ENCODE measurements at regions not wholly inside any gene's neighbourhood (a gene's known extent, or its start where the extent isn't known, plus 50 kb on each side); places are given as distances from the start of the nearest gene placed in this dataset.

DNA sequence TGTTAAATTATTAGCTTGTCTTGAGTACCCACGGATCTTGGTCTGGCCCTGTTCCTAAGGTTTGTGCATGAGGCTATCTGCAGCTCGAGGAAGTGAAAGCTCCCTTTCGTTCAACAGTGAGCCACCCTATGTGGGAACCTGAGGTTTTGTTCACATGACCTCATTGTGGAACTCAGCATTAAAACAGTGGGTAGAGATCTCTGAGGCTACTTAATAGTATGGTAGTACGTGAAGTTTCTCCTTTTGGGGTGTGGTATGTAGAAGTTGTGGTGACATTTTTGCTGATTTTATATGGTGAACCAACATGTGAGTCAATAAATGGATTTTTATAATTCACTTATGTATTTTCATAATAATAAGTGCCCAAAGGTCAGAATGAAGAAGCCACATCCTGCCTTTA, 252.7 kb upstream of the FERD3L start:
- intact Hi-C loops (cut with DNase I): no loop called here
- Histone ChIP-seq H3K4me3 (no peak overlapping the region), H3K27ac (no peak overlapping the region), H3K36me3 (no peaks in the 10 kb centered on the region), H3K9me3 (no peaks in the 10 kb centered on the region), H3K27me3 (no peaks in the 10 kb centered on the region), H3K4me1 (no peaks in the 10 kb centered on the region)
- ATAC-seq (peak; percentile 43 to 67 (median 62)), DNase-seq (no peak)
- WGBS (ENCODE audit: insufficient coverage, low coverage, low lambda C conversion rate, missing lambda C conversion rate): 18% methylated on average over 4 of the region's 4 CpGs
- TF ChIP-seq, protein P1, sequence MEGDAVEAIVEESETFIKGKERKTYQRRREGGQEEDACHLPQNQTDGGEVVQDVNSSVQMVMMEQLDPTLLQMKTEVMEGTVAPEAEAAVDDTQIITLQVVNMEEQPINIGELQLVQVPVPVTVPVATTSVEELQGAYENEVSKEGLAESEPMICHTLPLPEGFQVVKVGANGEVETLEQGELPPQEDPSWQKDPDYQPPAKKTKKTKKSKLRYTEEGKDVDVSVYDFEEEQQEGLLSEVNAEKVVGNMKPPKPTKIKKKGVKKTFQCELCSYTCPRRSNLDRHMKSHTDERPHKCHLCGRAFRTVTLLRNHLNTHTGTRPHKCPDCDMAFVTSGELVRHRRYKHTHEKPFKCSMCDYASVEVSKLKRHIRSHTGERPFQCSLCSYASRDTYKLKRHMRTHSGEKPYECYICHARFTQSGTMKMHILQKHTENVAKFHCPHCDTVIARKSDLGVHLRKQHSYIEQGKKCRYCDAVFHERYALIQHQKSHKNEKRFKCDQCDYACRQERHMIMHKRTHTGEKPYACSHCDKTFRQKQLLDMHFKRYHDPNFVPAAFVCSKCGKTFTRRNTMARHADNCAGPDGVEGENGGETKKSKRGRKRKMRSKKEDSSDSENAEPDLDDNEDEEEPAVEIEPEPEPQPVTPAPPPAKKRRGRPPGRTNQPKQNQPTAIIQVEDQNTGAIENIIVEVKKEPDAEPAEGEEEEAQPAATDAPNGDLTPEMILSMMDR (IDR thresholded peaks at IDR 0.05): no peak
- no peak for TF ChIP-seq POLR2A (IDR thresholded peaks at IDR 0.05)

DNA sequence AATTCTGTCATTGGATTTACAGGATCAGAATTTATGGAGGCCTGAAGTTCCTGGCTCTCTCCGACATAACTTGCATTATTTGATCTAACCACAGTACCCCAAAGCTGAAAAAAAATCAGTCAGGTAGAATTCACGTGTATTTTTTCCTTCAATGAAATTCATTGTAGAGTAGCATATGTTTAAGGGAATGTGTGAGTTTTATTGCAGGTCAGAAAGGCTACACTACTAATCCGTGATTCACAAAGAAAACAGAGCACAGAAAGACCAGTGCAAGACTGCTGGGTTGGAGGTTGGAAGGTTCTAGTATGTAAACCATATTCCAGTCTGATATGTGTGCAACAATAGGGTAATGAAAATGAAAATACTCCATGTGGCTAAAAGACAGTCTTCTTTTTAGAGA, 247.0 kb upstream of the FERD3L start:
- H3K9me3 ChIP-seq: no peaks in the 10 kb centered on the region
- 44% methylated on average over 3 of the region's 3 CpGs for WGBS (ENCODE audit: insufficient coverage, low coverage, low lambda C conversion rate, missing lambda C conversion rate)
- ATAC-seq (no peak), DNase-seq (no peak)
- intact Hi-C loops (cut with DNase I): no loop called here
- no peaks in the 10 kb centered on the region for H3K4me1 ChIP-seq
- TF ChIP-seq, protein P1 (IDR thresholded peaks at IDR 0.05): no peak
- no peak for TF ChIP-seq POLR2A (IDR thresholded peaks at IDR 0.05)
- H3K4me3 ChIP-seq: no peak overlapping the region
- no peaks in the 10 kb centered on the region for H3K27me3 ChIP-seq
- H3K27ac ChIP-seq: no peak overlapping the region
- no peaks in the 10 kb centered on the region for H3K36me3 ChIP-seq

DNA sequence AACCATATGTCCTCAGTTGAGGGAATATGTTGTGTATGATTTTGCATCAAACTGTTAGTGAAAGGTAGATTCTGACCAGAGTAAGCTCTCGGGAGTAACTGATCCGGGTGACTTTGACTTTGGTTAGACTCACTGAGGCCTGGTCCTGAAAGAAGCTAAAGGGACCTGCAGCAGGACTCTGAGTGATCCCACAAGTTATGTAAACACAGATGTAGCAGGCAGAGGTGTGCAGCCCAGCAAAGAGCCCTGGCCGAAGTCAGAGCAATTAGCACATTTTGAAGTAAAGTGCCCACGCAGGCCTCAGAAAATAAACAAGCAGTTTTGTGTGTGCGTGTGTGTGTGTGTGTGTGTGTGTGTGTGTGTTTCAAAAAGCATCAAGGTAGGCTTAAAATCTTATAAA, 245.6 kb upstream of the FERD3L start:
- 24% methylated on average over 5 of the region's 5 CpGs for whole genome bisulfite sequencing (ENCODE audit: insufficient coverage, low coverage, low lambda C conversion rate, missing lambda C conversion rate)
- ATAC-seq (no peak), DNase-seq (no peak)
- no peaks in the 10 kb centered on the region for H3K4me1 ChIP-seq
- no peak overlapping the region for H3K27ac ChIP-seq
- intact Hi-C loops (cut with DNase I): no loop called here
- H3K36me3 ChIP-seq: no peaks in the 10 kb centered on the region
- no peak overlapping the region for H3K4me3 ChIP-seq
- TF ChIP-seq, protein P1 (IDR thresholded peaks at IDR 0.05): no peak
- TF ChIP-seq POLR2A (IDR thresholded peaks at IDR 0.05): no peak
- H3K27me3 ChIP-seq: no peaks in the 10 kb centered on the region
- H3K9me3 ChIP-seq: no peaks in the 10 kb centered on the region

DNA sequence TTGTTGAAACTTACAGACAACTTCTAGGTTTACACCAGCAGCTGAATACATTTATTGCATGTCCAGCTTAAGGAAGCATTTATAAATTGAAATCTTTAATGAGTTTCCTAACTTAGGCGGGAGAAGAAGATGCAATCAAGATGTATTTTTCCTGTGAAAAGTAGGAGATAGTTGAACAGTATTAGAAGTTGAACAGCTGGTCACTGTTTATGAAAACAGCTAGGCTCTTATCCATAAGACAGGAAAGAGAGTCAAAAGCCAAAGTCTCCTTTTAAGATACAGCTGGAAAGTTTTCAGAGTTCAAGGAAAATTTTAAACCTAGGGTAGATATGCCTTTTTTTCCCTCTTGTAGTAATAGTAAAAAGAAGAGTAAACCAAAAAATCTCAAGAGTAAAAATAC, 236.1 kb upstream of the FERD3L start:
- WGBS (ENCODE audit: insufficient coverage, low coverage, low lambda C conversion rate, missing lambda C conversion rate): 43% methylated on average over 1 of the region's 1 CpG
- intact Hi-C loops (cut with DNase I): no loop called here

More for the DNA sequence above, 236.1 kb upstream of the FERD3L start:
- H3K4me3 ChIP-seq: no peak overlapping the region
- no peak overlapping the region for H3K27ac ChIP-seq
- H3K27me3 ChIP-seq: no peaks in the 10 kb centered on the region
- no peaks in the 10 kb centered on the region for H3K36me3 ChIP-seq
- no peak for TF ChIP-seq POLR2A (IDR thresholded peaks at IDR 0.05)
- TF ChIP-seq, protein P1 (IDR thresholded peaks at IDR 0.05): no peak
- DNase-seq: no peak
- H3K9me3 ChIP-seq: no peaks in the 10 kb centered on the region
- no peaks in the 10 kb centered on the region for H3K4me1 ChIP-seq
- ATAC-seq: no peak

Measured in right lobe of liver (tissue), 6 donors.